ENCODE measurements at regions not wholly inside any gene's neighbourhood (a gene's known extent, or its start where the extent isn't known, plus 50 kb on each side); places are given as distances from the start of the nearest gene placed in this dataset.

GRCh38 chr4:72974694-72975487 is 94.6 kb downstream of the COX18 start:
- no peaks in the 10 kb centered on the region for H3K36me3 ChIP-seq
- ATAC-seq (no peak), DNase-seq (no peak)
- no peaks in the 10 kb centered on the region for H3K27me3 ChIP-seq (ENCODE audit: low read depth)
- H3K4me3 ChIP-seq: no peak overlapping the region
- TF ChIP-seq CTCF (IDR thresholded peaks at IDR 0.05): no peak
- no peaks in the 10 kb centered on the region for H3K9me3 ChIP-seq
- H3K27ac ChIP-seq: no peak overlapping the region
- intact Hi-C loops (cut with DNase I): no loop called here
- H3K4me1 ChIP-seq: no peaks in the 10 kb centered on the region

GRCh38 chr4:72971572-72971971 is 97.9 kb downstream of the COX18 start:
- ATAC-seq (no peak), DNase-seq (no peak)
- no peaks in the 10 kb centered on the region for H3K27me3 ChIP-seq (ENCODE audit: low read depth)
- intact Hi-C loops (cut with DNase I): no loop called here
- H3K36me3 ChIP-seq: no peaks in the 10 kb centered on the region
- no peak overlapping the region for H3K27ac ChIP-seq
- H3K4me1 ChIP-seq: no peaks in the 10 kb centered on the region
- no peak for TF ChIP-seq CTCF (IDR thresholded peaks at IDR 0.05)
- H3K4me3 ChIP-seq: no peak overlapping the region
- no peaks in the 10 kb centered on the region for H3K9me3 ChIP-seq

GRCh38 chr4:72970756-72971155 is 98.8 kb downstream of the COX18 start:
- ATAC-seq (no peak), DNase-seq (no peak)
- Histone ChIP-seq H3K27ac (no peak overlapping the region), H3K9me3 (no peaks in the 10 kb centered on the region), H3K27me3 (ENCODE audit: low read depth) (no peaks in the 10 kb centered on the region), H3K4me1 (no peaks in the 10 kb centered on the region), H3K4me3 (no peak overlapping the region), H3K36me3 (no peaks in the 10 kb centered on the region)
- intact Hi-C loops (cut with DNase I): no loop called here
- TF ChIP-seq CTCF (IDR thresholded peaks at IDR 0.05): no peak

GRCh38 chr4:72969976-72970375 is 99.5 kb downstream of the COX18 start:
- intact Hi-C loops (cut with DNase I): no loop called here
- H3K36me3 ChIP-seq: no peaks in the 10 kb centered on the region
- TF ChIP-seq CTCF (IDR thresholded peaks at IDR 0.05): no peak
- ATAC-seq (peak; percentile 43 to 66), DNase-seq (no peak)
- H3K9me3 ChIP-seq: no peaks in the 10 kb centered on the region
- no peak overlapping the region for H3K27ac ChIP-seq
- no peaks in the 10 kb centered on the region for H3K4me1 ChIP-seq
- no peaks in the 10 kb centered on the region for H3K27me3 ChIP-seq (ENCODE audit: low read depth)
- no peak overlapping the region for H3K4me3 ChIP-seq

GRCh38 chr4:72966652-72967051 is 102.9 kb downstream of the COX18 start:
- no peaks in the 10 kb centered on the region for H3K27me3 ChIP-seq (ENCODE audit: low read depth)
- intact Hi-C loops (cut with DNase I): no loop called here
- H3K4me1 ChIP-seq: no peaks in the 10 kb centered on the region
- ATAC-seq: no peak
- no peak for TF ChIP-seq CTCF (IDR thresholded peaks at IDR 0.05)
- no peak for DNase-seq
- H3K9me3 ChIP-seq: no peaks in the 10 kb centered on the region
- no peak overlapping the region for H3K27ac ChIP-seq
- no peak overlapping the region for H3K4me3 ChIP-seq
- no peaks in the 10 kb centered on the region for H3K36me3 ChIP-seq
